ENCODE measurements at regions not wholly inside any gene's neighbourhood (a gene's known extent, or its start where the extent isn't known, plus 50 kb on each side); places are given as distances from the start of the nearest gene placed in this dataset.
A peak's percentile ranks its signal among the peaks of the same experiment; 100 is the strongest.
"Not testable (repeated sequence)": the region's sequence is repeated elsewhere in the genome, so short reads cannot be mapped to it uniquely, and the experiment has no call there.

- no peak for DNase-seq
These were observed 256.0 kb downstream of the SV2B start for GRCh38 chr15:91356083-91356482.

GRCh38 chr15:91357011-91357410, 257.0 kb downstream of the SV2B start:
- DNase-seq: no peak

- DNase-seq: no peak
These were observed 257.4 kb downstream of the SV2B start for GRCh38 chr15:91357486-91357885.

- DNase-seq: no peak
These were observed 258.3 kb downstream of the SV2B start for GRCh38 chr15:91358405-91358804.

- not testable (repeated sequence) for DNase-seq
These were observed 261.6 kb downstream of the SV2B start for GRCh38 chr15:91361696-91362095.

GRCh38 chr15:91366111-91366510, 266.1 kb downstream of the SV2B start:
- no peak for DNase-seq

- peak; percentile 54 for DNase-seq
These were observed 268.6 kb downstream of the SV2B start for GRCh38 chr15:91368611-91369010.

GRCh38 chr15:91369823-91370222, 269.8 kb downstream of the SV2B start:
- no peak for DNase-seq

GRCh38 chr15:91371345-91371744, 271.3 kb downstream of the SV2B start:
- DNase-seq: not testable (repeated sequence)

GRCh38 chr15:91374336-91374735, 274.3 kb downstream of the SV2B start:
- DNase-seq: no peak

- DNase-seq: no peak
These were observed 276.0 kb downstream of the SV2B start for GRCh38 chr15:91376038-91376437.

- DNase-seq: no peak
These were observed 280.1 kb downstream of the SV2B start for GRCh38 chr15:91380114-91380513.

- no peak for DNase-seq
These were observed 283.5 kb downstream of the SV2B start for GRCh38 chr15:91383532-91383931.

GRCh38 chr15:91384189-91384730, 284.2 kb downstream of the SV2B start:
- no peak for DNase-seq

- DNase-seq: no peak
These were observed 285.3 kb downstream of the SV2B start for GRCh38 chr15:91385311-91385710.

GRCh38 chr15:91393186-91393585, 293.1 kb downstream of the SV2B start:
- DNase-seq: no peak

- DNase-seq: no peak
These were observed 300.4 kb downstream of the SV2B start for GRCh38 chr15:91400481-91400880.

- peak; percentile 46 for DNase-seq
These were observed 307.3 kb downstream of the SV2B start for GRCh38 chr15:91407269-91407889.

- DNase-seq: peak; percentile 12
These were observed 308.5 kb downstream of the SV2B start for GRCh38 chr15:91408476-91409076.

GRCh38 chr15:91409387-91409786, 309.3 kb downstream of the SV2B start:
- DNase-seq: no peak

GRCh38 chr15:91411586-91411985, 311.5 kb downstream of the SV2B start:
- no peak for DNase-seq

GRCh38 chr15:91412138-91412928, 312.3 kb downstream of the SV2B start:
- DNase-seq: peak; percentile 2

GRCh38 chr15:91413142-91413541, 313.1 kb downstream of the SV2B start:
- DNase-seq: peak; percentile 76

- no peak for DNase-seq
These were observed 314.1 kb downstream of the SV2B start for GRCh38 chr15:91414124-91414523.
